Tibial nerve (tissue), 3 donors: ENCODE measurements at regions not wholly inside any gene's neighbourhood (a gene's known extent, or its start where the extent isn't known, plus 50 kb on each side); places are given as distances from the start of the nearest gene placed in this dataset.

Source experiments
- CTCF ChIP-seq, 5 experiments: fragments of 200-600 bp in 3 of 5; fragments of 450-650 bp in 2 of 5; sonication (generic) in 3 of 5; IDR thresholded peaks; one replicate each; pipeline ENCODE4 v1.5.1; 2016 to 2019; ENCODE audit warnings: antibody characterized with exemption in 5 of 5, mild to moderate bottlenecking in 3 of 5, moderate library complexity in 2 of 5
- POLR2A ChIP-seq, 2 donors: fragments of 450-650 bp; IDR thresholded peaks; one replicate each; pipeline ENCODE4 v1.6.1; 2017; ENCODE audit warnings: antibody characterized with exemption in 2 of 2, mild to moderate bottlenecking in 2 of 2, moderate library complexity in 2 of 2

GRCh38 chr4:67342291-67342690 lies 203.0 kb downstream of the CENPC start:
- no peak for TF ChIP-seq POLR2A (IDR thresholded peaks at IDR 0.05)
- no peak for TF ChIP-seq CTCF (IDR thresholded peaks at IDR 0.05)
